ENCODE measurements at regions not wholly inside any gene's neighbourhood (a gene's known extent, or its start where the extent isn't known, plus 50 kb on each side); places are given as distances from the start of the nearest gene placed in this dataset.

DNA sequence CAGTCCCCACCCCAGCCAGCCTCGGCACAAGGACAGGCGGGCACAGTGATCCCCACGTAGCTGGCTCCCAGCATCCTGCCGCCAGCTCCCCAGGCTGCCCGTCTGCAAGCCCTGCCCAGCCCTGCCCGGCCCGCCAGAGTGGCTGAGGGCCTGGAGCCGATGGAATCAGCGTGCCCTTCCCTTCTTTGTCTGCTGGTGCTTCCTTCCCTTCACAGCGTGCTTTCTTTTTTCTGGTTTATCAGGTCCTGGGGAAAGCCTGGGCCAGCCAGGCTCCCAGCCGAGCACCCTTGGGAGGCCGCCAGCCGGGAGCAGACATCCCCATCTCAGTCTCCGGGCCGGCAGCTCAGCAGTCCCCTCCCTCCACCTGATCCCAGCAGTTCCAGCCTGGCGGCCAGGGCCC lies 54.7 kb upstream of the SMAD6 start:
- no peak for TF ChIP-seq POLR2A (IDR thresholded peaks at IDR 0.05)
- TF ChIP-seq, protein P1, sequence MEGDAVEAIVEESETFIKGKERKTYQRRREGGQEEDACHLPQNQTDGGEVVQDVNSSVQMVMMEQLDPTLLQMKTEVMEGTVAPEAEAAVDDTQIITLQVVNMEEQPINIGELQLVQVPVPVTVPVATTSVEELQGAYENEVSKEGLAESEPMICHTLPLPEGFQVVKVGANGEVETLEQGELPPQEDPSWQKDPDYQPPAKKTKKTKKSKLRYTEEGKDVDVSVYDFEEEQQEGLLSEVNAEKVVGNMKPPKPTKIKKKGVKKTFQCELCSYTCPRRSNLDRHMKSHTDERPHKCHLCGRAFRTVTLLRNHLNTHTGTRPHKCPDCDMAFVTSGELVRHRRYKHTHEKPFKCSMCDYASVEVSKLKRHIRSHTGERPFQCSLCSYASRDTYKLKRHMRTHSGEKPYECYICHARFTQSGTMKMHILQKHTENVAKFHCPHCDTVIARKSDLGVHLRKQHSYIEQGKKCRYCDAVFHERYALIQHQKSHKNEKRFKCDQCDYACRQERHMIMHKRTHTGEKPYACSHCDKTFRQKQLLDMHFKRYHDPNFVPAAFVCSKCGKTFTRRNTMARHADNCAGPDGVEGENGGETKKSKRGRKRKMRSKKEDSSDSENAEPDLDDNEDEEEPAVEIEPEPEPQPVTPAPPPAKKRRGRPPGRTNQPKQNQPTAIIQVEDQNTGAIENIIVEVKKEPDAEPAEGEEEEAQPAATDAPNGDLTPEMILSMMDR (IDR thresholded peaks at IDR 0.05), result no peak
